ENCODE measurements at regions not wholly inside any gene's neighbourhood (a gene's known extent, or its start where the extent isn't known, plus 50 kb on each side); places are given as distances from the start of the nearest gene placed in this dataset.

DNA sequence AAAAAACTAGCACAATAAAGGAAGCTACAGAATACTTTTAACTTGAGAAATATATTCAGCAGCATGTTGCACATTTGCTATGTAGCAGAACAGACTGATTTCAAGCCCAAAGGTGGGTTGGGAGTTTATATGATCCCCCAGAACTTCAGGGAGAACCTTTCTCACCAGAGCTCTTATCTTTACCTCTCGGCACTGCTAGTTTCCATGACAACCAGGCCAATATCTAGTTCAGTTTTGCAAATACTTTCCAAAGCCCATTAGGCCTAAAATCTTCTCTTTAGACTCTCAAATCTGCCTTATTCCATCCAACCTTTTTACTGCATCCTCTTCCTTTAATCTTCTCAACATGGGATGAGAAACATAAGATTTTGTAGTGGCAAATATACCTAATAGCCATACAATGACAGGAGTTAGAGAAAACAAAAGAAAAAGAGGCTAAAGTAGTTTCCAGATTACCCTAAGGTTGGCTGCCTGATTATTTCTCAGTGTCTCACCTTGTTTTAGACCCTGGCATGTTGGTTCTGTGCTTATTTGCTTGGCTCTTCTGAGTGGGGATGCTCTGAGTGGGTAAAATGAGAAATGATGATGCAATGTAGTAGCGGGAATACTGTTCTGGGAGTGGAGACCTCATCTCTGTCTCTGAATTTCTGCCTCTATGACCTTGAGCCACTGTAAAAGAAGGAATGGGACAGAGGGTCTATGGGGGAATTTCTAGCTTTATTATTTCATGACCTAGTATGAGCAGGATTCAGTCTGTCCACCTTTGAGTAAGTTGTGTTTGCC, 427.6 kb upstream of the STXBP6 start:
- Mint-ChIP-seq H3K27ac (no peak overlapping the region), H3K4me3 (no peak overlapping the region), H3K36me3 (ENCODE audit: low read depth) (no peaks in the 10 kb centered on the region), H3K9me3 (peaks cover 60% of the 10 kb centered on the region), H3K4me1 (ENCODE audit: low read depth) (no peaks in the 10 kb centered on the region), H3K27me3 (ENCODE audit: insufficient read depth) (no peaks in the 10 kb centered on the region; the same call in 1 of the 2 replicates)
- no peak for DNase-seq
- TF ChIP-seq, protein P1, sequence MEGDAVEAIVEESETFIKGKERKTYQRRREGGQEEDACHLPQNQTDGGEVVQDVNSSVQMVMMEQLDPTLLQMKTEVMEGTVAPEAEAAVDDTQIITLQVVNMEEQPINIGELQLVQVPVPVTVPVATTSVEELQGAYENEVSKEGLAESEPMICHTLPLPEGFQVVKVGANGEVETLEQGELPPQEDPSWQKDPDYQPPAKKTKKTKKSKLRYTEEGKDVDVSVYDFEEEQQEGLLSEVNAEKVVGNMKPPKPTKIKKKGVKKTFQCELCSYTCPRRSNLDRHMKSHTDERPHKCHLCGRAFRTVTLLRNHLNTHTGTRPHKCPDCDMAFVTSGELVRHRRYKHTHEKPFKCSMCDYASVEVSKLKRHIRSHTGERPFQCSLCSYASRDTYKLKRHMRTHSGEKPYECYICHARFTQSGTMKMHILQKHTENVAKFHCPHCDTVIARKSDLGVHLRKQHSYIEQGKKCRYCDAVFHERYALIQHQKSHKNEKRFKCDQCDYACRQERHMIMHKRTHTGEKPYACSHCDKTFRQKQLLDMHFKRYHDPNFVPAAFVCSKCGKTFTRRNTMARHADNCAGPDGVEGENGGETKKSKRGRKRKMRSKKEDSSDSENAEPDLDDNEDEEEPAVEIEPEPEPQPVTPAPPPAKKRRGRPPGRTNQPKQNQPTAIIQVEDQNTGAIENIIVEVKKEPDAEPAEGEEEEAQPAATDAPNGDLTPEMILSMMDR (IDR thresholded peaks at IDR 0.05), result no peak

DNA sequence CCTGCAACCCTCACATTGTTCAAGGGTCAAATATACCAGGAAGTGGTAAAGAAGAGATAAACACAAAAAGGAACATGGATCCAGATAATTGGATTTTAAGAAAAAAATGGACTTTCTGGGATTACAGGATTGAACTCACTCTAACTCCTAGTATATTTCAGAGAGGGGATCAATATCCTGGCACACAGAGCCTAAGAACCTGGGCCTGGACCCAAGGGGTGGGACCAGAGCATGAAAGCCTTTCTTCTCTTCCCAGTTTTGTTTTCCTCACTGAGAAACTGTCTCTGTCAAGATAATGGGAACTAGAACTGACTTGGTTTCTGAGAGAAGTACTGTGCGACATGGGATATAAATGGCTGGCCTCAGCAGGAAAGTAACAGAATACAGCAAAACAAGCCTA, 422.8 kb upstream of the STXBP6 start:
- Mint-ChIP-seq H3K9me3 (peaks cover 76% of the 10 kb centered on the region), H3K4me3 (no peak overlapping the region), H3K36me3 (ENCODE audit: low read depth) (no peaks in the 10 kb centered on the region), H3K27me3 (ENCODE audit: insufficient read depth) (no peaks in the 10 kb centered on the region; the same call in 1 of the 2 replicates), H3K27ac (no peak overlapping the region), H3K4me1 (ENCODE audit: low read depth) (no peaks in the 10 kb centered on the region)
- no peak for DNase-seq
- TF ChIP-seq, protein P1 (IDR thresholded peaks at IDR 0.05), result no peak

DNA sequence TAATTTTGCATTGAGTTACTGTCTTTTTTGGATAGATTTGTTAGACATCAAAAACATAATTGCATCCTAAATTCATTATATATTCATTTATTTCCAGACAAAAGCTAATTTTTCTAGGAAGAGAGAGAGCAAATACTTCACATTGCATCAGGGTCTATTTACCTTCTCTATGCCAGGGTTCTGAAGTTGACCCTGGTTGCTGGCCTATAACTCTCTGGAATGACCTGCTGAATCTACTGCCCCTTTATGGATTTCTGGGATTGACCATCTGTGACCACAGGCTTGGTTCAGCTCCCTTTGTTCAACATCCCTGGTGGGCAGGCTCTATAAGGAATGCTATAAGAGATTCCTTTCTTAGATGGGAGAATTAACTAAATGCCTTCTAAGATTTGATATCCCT, 414.8 kb upstream of the STXBP6 start:
- no peaks in the 10 kb centered on the region for H3K27me3 Mint-ChIP-seq (ENCODE audit: insufficient read depth)

GRCh38 chr14:25464078-25464477, 414.1 kb upstream of the STXBP6 start:
- no peaks in the 10 kb centered on the region for H3K4me1 Mint-ChIP-seq (ENCODE audit: low read depth)
- no peak overlapping the region for H3K27ac Mint-ChIP-seq
- peaks cover 49% of the 10 kb centered on the region for H3K9me3 Mint-ChIP-seq
- H3K36me3 Mint-ChIP-seq (ENCODE audit: low read depth), result no peaks in the 10 kb centered on the region
- no peak for DNase-seq
- no peaks in the 10 kb centered on the region for H3K27me3 Mint-ChIP-seq (ENCODE audit: insufficient read depth)
- TF ChIP-seq, protein P1 (IDR thresholded peaks at IDR 0.05), result no peak
- H3K4me3 Mint-ChIP-seq, result no peak overlapping the region

More for the DNA sequence above, 414.8 kb upstream of the STXBP6 start:
- DNase-seq, result no peak
- TF ChIP-seq, protein P1 (IDR thresholded peaks at IDR 0.05), result no peak
- Mint-ChIP-seq H3K9me3 (peaks cover 55% of the 10 kb centered on the region), H3K4me1 (ENCODE audit: low read depth) (no peaks in the 10 kb centered on the region), H3K36me3 (ENCODE audit: low read depth) (no peaks in the 10 kb centered on the region), H3K27ac (no peak overlapping the region), H3K4me3 (no peak overlapping the region)

GRCh38 chr14:25463480-25463879, 413.5 kb upstream of the STXBP6 start:
- Mint-ChIP-seq H3K36me3 (ENCODE audit: low read depth) (no peaks in the 10 kb centered on the region), H3K9me3 (peaks cover 44% of the 10 kb centered on the region), H3K4me1 (ENCODE audit: low read depth) (no peaks in the 10 kb centered on the region), H3K27ac (no peak overlapping the region), H3K4me3 (no peak overlapping the region), H3K27me3 (ENCODE audit: insufficient read depth) (no peaks in the 10 kb centered on the region)
- DNase-seq, result no peak
- TF ChIP-seq, protein P1 (IDR thresholded peaks at IDR 0.05), result no peak

Measured in HFFc6 (cell line).